Right ventricle myocardium superior (tissue), 1 donor: ENCODE measurements at regions not wholly inside any gene's neighbourhood (a gene's known extent, or its start where the extent isn't known, plus 50 kb on each side); places are given as distances from the start of the nearest gene placed in this dataset.

ENCODE experiments used
- ATAC-seq: fragments of 200-7000 bp; cut with Tn5 transposase; one replicate; pipeline ENCODE4 v1.9.1; 2020; ENCODE audit warnings: mild to moderate bottlenecking; ENCODE audit not compliant: poor library complexity
- DNase-seq: peaks from one replicate; pipeline ENCODE4 v3.0.0-alpha.2; 2020
- intact Hi-C: fragments of 100-400 bp; cut with DNase I; formaldehyde crosslinking; loops from one replicate; pipeline ENCODE4 v1.11.2; 2022
- donor health status: DM: no; HTN: yes; CAD: no; lungs with severe emphysema.

DNA sequence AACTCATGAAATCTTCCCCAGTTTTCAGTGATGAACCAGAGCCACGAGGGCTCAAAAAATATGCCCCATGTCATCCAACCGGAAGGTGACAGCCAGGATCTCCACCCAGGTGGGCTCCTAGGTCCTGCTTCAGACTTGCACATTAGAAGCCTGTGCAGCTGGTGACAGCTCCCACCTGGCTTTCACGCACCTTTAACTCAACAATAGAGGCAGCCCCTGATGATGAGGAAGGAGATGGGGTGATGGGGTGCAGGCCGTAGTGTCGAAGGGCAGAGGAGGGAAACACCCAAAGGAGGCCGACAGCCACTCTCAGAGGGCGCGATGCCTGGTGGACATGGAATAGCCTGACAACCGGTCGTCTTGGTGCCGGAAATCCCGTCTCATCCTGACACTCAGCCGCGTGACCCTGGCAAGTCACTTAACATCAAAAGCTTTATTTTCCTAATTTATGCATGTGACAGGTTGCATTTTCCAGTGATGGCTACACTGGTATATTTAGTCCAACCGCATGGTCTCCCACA is 118.0 kb downstream of the SOX1 start:
- no peak for ATAC-seq
- DNase-seq, result no peak
- intact Hi-C loops, result no loop called here

- intact Hi-C loops, result no loop called here
- ATAC-seq, result no peak
- no peak for DNase-seq
These were observed 118.5 kb downstream of the SOX1 start for GRCh38 chr13:112185466-112185865.

- DNase-seq (no peak), ATAC-seq (no peak)
- intact Hi-C loops, result no loop called here
These were observed 119.1 kb downstream of the SOX1 start for GRCh38 chr13:112186091-112186490.

DNA sequence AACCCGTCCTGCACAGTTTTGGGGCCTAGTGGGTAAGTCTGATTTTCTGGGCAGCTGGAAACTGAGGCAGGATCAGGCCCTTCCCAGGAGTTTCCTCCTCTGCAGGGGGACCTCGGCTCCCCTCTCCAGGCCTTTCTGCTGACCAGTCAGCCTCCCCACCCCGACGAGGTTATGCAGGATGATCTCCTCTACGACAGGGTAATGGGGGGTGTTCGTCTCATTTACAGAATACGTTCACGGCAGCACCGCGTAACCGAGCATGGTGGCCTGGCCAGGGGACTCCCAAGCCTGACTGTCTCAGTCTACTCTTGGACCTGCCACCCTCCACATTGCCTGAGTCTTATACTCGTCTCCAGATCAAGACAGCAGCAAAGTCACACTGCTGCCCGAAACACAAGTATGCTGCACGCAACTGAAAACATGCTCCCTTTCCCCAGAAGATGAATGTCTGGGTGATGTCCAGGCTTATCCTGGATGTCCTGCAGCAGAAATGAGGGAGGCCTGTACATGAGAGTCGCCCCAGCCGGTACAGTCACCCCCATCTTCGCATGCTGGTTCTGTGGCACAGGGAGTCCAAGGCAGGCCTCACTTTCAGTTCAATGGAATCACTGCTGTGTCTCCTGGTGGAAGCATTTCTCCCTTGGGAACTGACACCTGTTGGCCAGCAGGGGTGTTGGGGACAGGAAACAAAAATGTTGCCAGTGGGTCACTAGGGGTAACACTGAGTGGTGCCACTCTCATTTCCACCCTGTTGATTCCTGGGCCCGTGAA is 120.8 kb downstream of the SOX1 start:
- intact Hi-C loops, result no loop called here
- no peak for DNase-seq
- no peak for ATAC-seq

- intact Hi-C loops, result no loop called here
- no peak for DNase-seq
- no peak for ATAC-seq
These were observed 121.3 kb downstream of the SOX1 start for GRCh38 chr13:112188298-112188610.

- no peak for DNase-seq
- no peak for ATAC-seq
- intact Hi-C loops, result no loop called here
These were observed 126.7 kb downstream of the SOX1 start for GRCh38 chr13:112193463-112194166.

DNA sequence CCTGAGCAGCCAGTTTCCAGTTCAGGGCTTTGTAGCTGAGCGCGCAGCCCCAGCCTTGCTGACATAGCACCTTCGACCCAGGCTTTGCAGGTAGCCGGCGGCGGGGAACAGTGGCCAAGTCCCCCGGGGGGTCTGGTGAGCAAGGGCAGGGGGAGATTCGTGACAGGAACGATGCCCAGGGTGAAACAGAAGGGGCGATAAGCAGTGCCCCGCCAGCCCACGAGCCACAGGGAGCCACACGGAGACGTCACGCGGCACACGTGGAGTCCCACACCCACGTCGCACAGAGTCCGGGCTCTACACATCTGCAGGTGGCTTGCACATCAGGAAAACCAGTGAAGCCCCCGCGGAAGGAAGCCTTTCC is 127.2 kb downstream of the SOX1 start:
- DNase-seq (no peak), ATAC-seq (no peak)
- intact Hi-C loops, result no loop called here

GRCh38 chr13:112194579-112194978 is 127.6 kb downstream of the SOX1 start:
- no peak for ATAC-seq
- intact Hi-C loops, result no loop called here

GRCh38 chr13:112198396-112199010 is 131.6 kb downstream of the SOX1 start:
- ATAC-seq (no peak), DNase-seq (no peak)
- intact Hi-C loops, result no loop called here

More at GRCh38 chr13:112194579-112194978, 127.6 kb downstream of the SOX1 start:
- DNase-seq, result no peak

DNA sequence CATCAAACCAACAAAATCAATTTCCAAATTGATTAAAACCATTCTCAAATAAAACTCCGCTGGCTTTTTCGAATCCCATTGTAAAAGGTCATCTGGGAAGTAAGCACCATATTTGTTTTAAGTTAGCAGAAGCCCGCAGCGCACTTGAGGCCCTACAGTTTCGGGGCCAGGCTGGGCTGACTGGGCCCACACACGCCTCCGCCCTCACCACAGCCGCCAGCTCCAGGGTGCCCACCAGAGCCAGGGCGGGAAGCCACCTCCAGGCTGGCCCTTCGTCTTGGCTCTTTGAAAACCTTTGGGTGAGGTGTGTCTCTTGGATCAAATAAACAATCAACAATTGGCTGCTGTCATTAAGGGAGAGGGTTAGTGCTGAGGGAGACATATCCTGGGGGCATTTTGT is 133.3 kb downstream of the SOX1 start:
- no peak for DNase-seq
- no peak for ATAC-seq
- intact Hi-C loops, result no loop called here

- no peak for DNase-seq
- no peak for ATAC-seq
These were observed 135.3 kb downstream of the SOX1 start for GRCh38 chr13:112202266-112202665.

GRCh38 chr13:112202966-112203365 is 136.0 kb downstream of the SOX1 start:
- DNase-seq, result no peak
- intact Hi-C loops, result no loop called here
- ATAC-seq, result no peak

More at GRCh38 chr13:112202266-112202665, 135.3 kb downstream of the SOX1 start:
- intact Hi-C loops, result no loop called here

DNA sequence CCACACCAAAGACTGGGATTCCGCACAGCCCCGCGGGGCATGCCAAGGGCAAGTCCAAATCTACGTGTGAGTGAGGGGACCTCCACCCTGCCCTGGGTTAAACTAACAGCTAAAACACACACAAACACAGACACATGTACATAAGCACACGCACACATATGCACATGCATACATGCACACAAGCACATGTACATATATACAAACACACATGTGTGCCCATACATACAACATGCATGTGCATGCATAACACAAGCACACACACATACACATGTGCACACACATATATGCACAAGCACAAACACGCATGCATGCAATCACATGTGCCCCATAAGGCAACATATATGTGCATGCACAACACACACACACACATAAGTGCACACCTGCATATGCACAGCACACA is 136.7 kb downstream of the SOX1 start:
- no peak for ATAC-seq
- intact Hi-C loops, result no loop called here
- no peak for DNase-seq

DNA sequence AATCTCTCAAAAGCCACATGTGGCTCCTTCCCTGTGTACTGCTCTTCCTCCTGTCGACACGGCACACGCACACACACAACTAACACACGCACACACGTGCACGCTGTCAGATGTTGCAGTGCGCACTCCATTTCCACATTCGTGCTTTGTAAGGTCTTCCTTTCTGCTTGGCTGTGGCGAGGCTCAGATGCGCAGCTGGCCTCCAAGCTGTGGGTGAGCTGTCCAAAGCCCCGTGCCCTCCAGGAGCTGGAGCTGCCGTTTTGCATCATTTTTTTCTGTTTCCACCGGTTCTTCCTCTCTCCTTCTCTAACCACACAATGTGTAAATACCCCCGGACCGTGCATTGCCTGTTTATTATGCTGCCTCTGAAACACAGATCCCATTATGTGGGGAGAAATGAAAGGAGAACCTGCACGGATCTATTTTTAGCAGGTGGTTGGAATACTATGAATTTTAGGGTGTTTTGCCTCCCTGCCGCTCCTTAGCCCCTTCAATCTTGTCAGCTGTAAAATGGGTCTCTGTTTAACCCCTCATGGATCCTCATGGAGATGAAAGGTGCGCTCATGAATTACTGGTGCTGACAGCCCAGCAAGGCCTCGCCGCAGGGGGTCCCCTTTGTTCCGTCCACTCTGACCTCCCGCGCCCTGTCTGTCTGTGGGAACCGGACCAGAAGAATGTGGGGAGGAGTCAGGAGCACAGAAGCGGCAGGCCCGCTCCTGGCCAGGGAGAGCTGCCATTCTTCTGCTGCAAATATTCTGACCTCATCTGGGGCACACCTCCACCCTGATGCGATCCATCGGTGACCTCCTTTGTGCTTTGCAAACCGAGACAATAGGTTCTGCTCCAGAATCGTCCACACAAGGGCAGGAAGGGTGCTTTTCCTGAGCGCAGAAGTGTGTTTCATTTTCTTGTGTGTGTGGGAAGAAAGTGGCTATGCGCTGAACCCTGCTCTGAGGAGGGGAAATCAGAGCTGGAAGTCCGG is 137.7 kb downstream of the SOX1 start:
- ATAC-seq, result no peak
- intact Hi-C loops, result no loop called here
- peak; percentile 50 for DNase-seq

DNA sequence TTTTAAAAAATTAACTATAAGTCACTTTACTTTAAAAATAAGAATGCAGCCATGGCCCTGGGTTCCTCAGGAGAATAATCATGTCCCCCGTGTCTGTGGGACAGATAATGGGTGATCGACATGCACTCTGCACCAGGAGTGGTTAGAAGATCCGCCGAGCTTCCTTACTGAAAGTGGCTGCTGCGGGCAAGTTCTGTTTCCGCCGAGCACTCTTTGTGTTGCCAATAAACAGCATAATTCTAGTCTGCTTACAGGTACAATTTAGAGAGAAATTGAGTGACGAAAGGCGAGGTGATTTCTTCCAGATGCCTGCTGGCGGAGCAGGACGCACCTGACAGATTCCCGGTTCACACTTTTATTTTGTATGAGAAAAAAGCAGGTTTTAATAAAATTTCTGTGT is 139.0 kb downstream of the SOX1 start:
- no peak for ATAC-seq
- intact Hi-C loops, result no loop called here
- no peak for DNase-seq

GRCh38 chr13:112207129-112207528 is 140.2 kb downstream of the SOX1 start:
- DNase-seq (no peak), ATAC-seq (no peak)
- intact Hi-C loops, result no loop called here

DNA sequence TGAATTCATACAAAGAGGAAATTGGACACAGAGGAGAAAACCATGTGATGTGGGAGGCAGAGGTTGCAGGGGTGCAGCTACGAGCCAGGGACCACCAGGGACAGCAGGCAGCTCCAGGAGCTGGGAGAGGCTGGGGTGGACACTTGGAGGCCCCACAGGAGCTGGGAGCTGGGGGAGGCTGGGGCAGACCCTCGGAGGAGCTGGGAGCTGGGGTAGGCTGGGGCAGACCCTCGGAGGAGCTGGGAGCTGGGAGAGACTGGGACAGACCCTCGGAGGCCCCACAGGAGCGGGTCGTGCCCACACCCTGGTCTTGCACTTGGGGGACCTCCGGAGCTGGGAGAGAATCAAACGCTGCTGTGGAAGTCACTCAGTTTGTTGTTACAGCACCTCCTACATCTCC is 141.7 kb downstream of the SOX1 start:
- ATAC-seq (no peak), DNase-seq (no peak)
- intact Hi-C loops, result no loop called here

GRCh38 chr13:112209266-112209665 is 142.3 kb downstream of the SOX1 start:
- DNase-seq (no peak), ATAC-seq (no peak)
- intact Hi-C loops, result no loop called here

- DNase-seq (no peak), ATAC-seq (no peak)
- intact Hi-C loops, result no loop called here
These were observed 142.8 kb downstream of the SOX1 start for GRCh38 chr13:112209711-112210110.
